Right hindlimb (tissue), 1 donor: ENCODE measurements at regions not wholly inside any gene's neighbourhood (a gene's known extent, or its start where the extent isn't known, plus 50 kb on each side); places are given as distances from the start of the nearest gene placed in this dataset.
"Not testable (repeated sequence)": the region's sequence is repeated elsewhere in the genome, so short reads cannot be mapped to it uniquely, and the experiment has no call there.

ENCODE experiments used
- DNase-seq: peaks from one replicate; pipeline ENCODE4 v3.0.0-alpha.2; 2018

GRCh38 chr11:109695696-109696095 is 273.7 kb downstream of the C11orf87 start:
- DNase-seq = no peak

- DNase-seq = no peak
Observed at GRCh38 chr11:109696191-109696897, 274.4 kb downstream of the C11orf87 start.

- DNase-seq = no peak
Observed at GRCh38 chr11:109697140-109697843, 275.3 kb downstream of the C11orf87 start.

- no peak for DNase-seq
Observed at GRCh38 chr11:109698237-109698636, 276.2 kb downstream of the C11orf87 start.

- no peak for DNase-seq
Observed at GRCh38 chr11:109704432-109704831, 282.4 kb downstream of the C11orf87 start.

GRCh38 chr11:109706945-109707344 is 285.0 kb downstream of the C11orf87 start:
- no peak for DNase-seq

- DNase-seq = no peak
Observed at GRCh38 chr11:109707411-109707810, 285.4 kb downstream of the C11orf87 start.

- no peak for DNase-seq
Observed at GRCh38 chr11:109708184-109708583, 286.2 kb downstream of the C11orf87 start.

GRCh38 chr11:109714444-109714843 is 292.5 kb downstream of the C11orf87 start:
- not testable (repeated sequence) for DNase-seq

GRCh38 chr11:109715424-109715823 is 293.4 kb downstream of the C11orf87 start:
- DNase-seq = not testable (repeated sequence)

- no peak for DNase-seq
Observed at GRCh38 chr11:109726061-109726460, 304.1 kb downstream of the C11orf87 start.

- no peak for DNase-seq
Observed at GRCh38 chr11:109728056-109728455, 306.1 kb downstream of the C11orf87 start.

- no peak for DNase-seq
Observed at GRCh38 chr11:109729761-109730160, 307.8 kb downstream of the C11orf87 start.

- no peak for DNase-seq
Observed at GRCh38 chr11:109730669-109731068, 308.7 kb downstream of the C11orf87 start.

- no peak for DNase-seq
Observed at GRCh38 chr11:109731451-109731850, 309.5 kb downstream of the C11orf87 start.

- DNase-seq = no peak
Observed at GRCh38 chr11:109733245-109733644, 311.3 kb downstream of the C11orf87 start.

- no peak for DNase-seq
Observed at GRCh38 chr11:109734566-109734965, 312.6 kb downstream of the C11orf87 start.

- DNase-seq = no peak
Observed at GRCh38 chr11:109735128-109735527, 313.1 kb downstream of the C11orf87 start.

GRCh38 chr11:109739379-109739778 is 317.4 kb downstream of the C11orf87 start:
- no peak for DNase-seq

GRCh38 chr11:109745996-109746625 is 324.1 kb downstream of the C11orf87 start:
- DNase-seq = peak; percentile 23

- no peak for DNase-seq
Observed at GRCh38 chr11:109747839-109748238, 325.8 kb downstream of the C11orf87 start.

- DNase-seq = no peak
Observed at GRCh38 chr11:109749476-109749875, 327.5 kb downstream of the C11orf87 start.

GRCh38 chr11:109750964-109751363 is 329.0 kb downstream of the C11orf87 start:
- DNase-seq = no peak
